NCI-H1105 (cell line): ENCODE measurements at regions not wholly inside any gene's neighbourhood (a gene's known extent, or its start where the extent isn't known, plus 50 kb on each side); places are given as distances from the start of the nearest gene placed in this dataset.

Experiments used
- DNase-seq: peaks from one replicate; lab custom pipeline; 2025; lab: John Stamatoyannopoulos, UW

DNA sequence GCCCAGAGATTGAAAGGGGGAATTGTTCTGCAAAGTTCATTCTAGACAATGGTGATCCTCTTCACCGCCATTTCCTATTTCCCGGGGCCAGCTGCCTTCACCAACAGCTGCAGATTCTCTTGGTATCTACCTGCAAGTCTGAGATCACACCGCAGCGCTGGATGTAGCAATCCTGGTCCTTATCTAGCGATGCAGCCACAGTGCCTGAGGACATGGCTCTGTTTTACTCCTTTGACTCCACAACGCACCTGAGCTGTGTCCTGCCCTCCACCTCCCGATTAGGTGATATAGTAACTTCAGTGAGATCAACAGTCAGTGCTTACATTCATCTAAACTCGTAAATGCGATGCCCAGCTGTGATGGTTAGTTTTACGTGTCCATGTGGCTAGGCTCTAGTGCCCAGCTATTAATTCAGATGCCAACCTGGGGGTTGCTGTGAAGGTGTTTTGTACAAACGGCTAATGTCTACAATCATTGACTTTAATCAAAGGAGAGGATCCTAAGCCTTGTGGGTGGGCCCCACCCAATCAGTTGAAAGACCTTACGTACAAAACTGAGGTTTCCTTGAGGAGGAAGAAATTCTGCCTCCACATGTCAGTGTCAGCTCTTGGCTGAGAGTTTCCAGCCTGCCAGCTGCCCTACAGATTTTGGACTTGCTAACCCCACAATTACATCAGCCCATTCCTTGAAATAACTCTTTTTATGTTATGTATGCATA, 189.8 kb downstream of the SH3BP4 start:
- no peak for DNase-seq

GRCh38 chr2:235142601-235143000, 190.8 kb downstream of the SH3BP4 start:
- no peak for DNase-seq

GRCh38 chr2:235143789-235144188, 192.0 kb downstream of the SH3BP4 start:
- DNase-seq: no peak

DNA sequence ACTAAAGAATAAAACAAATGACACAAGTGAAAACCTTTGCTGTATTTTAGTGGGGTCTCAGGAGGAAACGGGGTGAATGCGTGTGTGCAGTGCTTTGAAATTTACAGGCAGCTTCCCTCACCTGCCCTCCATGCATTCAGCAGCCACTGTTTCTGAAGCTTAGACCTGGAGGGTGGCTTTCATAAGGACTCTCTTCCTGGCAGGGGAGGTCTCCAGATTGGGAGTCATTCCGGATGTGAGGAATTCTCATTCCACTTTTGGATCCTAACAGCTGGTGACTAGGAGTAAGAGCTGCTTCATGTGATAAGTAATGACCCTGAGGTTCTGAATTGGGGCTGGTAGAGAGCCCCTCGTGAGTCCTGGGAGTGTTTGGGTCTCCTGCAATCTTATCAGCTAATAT, 192.5 kb downstream of the SH3BP4 start:
- DNase-seq: no peak

- DNase-seq: no peak
Measured at GRCh38 chr2:235146206-235146605, 194.4 kb downstream of the SH3BP4 start.

- DNase-seq: no peak
Measured at GRCh38 chr2:235146871-235147565, 195.2 kb downstream of the SH3BP4 start.

- DNase-seq: no peak
Measured at GRCh38 chr2:235148201-235149170, 196.7 kb downstream of the SH3BP4 start.

DNA sequence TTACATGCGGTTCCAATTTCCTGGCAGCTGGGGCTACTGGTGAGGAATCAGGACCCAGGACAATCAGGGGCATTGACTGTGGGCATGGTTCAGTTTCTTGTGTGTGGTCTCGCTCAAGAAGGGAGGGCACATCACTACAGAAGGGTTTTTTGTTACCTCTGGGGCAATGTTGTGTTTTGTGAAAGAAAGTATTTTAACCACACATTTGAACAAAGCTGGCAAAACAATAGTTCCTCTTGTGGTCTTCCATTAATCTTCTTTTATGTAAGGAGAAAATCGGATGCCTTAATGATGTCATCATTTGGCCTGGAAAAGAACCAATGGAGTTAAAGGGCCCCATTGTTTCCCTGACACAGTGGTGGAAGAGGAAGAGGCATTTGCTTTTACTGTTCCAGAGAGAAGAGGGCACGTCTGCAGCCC, 197.4 kb downstream of the SH3BP4 start:
- DNase-seq: no peak

DNA sequence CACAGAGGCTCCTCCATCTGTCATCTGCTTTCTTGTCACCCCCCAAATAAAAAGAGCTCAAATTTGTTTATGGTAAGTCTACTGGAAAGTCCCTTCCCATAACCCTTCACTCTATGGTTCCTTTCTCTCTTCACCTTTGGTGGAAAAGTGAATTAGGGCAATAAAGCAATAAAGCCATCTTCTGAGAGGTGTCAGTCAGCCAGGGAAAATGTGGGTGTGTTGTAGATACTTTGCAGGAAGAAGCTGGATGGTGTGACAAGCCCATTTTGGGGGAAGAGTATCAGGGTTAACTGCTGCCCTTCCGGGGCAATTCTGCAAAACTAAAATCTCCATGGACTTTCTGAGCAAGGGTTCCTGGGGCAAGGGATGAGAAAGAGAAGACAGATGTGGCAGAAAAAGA, 197.9 kb downstream of the SH3BP4 start:
- DNase-seq: no peak

GRCh38 chr2:235151152-235151551, 199.3 kb downstream of the SH3BP4 start:
- no peak for DNase-seq

DNA sequence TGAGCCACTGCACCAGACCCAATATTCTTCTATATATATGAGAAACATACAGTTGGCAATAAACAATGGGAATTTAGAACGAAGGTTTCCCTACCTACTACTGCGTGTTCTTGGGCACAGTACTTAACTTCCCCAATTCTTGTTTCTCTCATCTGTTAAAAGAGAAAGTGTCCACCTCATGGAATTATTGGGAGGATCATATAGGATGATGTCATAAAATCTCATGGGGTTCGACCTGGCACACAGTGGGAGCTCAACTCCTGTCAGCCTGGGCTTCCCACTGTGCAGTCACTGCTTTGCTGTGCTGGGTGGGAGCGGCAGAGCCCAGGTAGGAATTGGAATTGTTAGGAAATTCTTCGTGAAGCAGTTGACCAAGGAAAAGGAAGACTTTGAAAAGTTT, 203.3 kb downstream of the SH3BP4 start:
- DNase-seq: no peak

DNA sequence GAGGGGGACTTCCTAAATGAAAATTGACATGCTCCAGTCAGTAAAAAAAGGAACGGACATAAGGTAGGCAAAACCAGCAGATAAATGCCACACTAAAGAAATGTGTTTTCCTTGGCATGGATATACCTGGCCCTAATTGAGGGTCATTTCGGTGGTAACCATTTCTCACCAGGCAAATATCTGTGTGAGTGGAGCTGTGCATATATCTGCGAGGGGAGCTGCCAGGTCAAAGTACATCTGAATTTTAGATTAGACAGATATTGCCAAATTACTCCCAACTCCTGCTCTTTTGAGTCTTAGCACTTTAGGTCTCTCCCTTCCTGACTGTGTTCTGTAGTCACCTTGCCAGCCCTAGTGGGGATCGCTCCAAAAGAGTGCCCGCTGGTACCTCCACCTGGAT, 204.2 kb downstream of the SH3BP4 start:
- DNase-seq: no peak

GRCh38 chr2:235157746-235158482, 206.1 kb downstream of the SH3BP4 start:
- DNase-seq: no peak

- DNase-seq: no peak
Measured at GRCh38 chr2:235160281-235160810, 208.5 kb downstream of the SH3BP4 start.

DNA sequence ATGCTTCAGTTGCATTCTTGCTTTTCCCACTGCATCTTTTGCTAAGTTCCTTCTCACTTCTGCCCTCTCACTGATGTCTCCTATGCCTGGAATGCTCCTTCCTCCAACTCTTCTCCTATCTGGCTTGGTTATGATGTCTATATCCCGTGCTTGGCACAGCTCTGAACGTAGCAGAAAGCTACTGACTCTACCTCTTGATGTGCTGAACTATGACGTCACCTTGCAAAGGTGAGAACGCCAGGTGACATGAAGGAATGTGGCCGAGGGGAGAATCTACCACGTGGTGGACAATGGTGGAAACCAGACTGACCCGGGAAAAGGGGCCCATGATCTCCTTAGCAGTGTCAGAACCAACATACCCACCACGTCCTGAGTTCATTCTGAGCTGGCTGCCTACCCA, 209.7 kb downstream of the SH3BP4 start:
- no peak for DNase-seq

DNA sequence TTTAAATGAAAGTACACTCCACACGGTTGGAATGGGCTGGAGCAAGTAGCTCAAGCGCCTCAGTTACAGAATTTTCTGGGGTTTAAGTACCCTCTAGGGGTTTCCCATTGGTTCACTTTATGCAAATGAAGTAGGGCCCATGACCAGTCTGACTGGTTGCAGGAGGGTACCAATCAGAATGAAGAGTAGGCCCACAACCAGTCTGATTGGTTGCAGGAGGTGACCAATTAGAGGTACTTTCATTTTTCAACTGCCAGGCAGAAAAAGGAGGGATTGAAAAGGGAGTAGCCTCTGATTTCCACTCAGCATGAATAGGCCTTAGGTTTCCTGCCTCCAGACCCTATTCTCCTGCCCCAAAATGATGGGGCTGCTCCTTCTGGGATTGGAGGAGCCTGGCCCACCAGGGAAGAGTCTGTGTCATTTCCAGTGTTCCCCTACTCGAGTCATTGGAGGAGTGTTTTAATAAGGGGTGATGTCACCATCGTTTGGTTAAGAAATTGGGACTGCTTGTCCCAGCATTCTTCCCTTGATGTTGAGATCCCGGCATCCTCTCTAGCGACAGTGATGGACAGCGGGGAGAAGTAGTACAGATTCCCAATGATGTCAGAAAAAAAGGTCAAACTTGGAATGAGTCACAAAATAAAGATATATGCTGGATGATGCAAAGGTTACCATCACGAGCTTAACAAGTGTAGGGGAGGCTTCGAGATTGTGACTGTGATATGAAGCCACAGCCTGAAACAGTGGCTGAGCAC, 210.4 kb downstream of the SH3BP4 start:
- no peak for DNase-seq

GRCh38 chr2:235162837-235163197, 211.0 kb downstream of the SH3BP4 start:
- no peak for DNase-seq

DNA sequence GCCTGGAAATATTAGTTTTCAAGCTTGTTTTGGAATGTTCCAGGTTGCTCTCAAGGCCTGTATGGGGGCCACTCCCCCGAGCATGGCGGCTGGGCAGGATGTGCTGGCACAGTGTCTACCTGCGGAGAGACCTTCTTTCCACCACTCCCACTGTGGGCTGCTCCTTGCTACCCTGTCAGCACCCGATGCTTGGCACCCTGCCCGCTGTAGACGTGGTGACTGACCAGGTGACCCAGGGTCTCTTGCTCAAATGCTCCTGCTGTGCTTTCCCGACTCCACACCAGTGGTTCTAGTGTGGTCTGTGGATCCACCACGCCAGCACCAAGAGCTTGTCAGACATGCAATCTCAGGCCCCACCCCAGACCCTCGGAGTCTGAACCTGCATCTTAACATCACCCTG, 213.3 kb downstream of the SH3BP4 start:
- DNase-seq: no peak

DNA sequence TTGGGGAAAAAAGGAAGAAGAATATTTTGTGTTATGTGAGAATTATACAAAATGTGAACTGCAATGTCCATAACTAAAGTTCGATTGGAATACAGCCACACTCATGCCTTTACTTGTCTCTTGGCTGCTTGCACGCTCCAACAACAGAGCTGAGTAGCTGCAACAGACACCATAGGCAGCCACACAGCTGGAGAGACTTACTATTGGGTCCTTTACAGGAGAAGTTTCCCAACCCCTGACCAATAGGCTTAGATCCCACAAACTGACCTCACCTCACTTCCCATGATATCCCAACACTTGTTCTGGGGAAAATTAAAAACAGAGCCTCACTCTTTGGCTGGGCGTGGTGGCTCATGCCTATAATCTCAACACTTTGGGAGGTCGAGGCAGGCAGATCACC, 213.8 kb downstream of the SH3BP4 start:
- no peak for DNase-seq

- DNase-seq: no peak
Measured at GRCh38 chr2:235168174-235168979, 216.6 kb downstream of the SH3BP4 start.
